Stimulated activated naive B cell treated with anti-CD40 and anti-IgM and Interleukin-4, amounts not matched to agents 10 μg/mL and 1 μg/mL and 100 μg/mL, for 72 hours (primary cell): ENCODE measurements at regions not wholly inside any gene's neighbourhood (a gene's known extent, or its start where the extent isn't known, plus 50 kb on each side); places are given as distances from the start of the nearest gene placed in this dataset.
"Not testable (repeated sequence)": the region's sequence is repeated elsewhere in the genome, so short reads cannot be mapped to it uniquely, and the experiment has no call there.

Experiments used
- ATAC-seq, 2 donors: fragments of 150-1000 bp; cut with Tn5 transposase; replicated peaks; 2 replicates each; pipeline ENCODE4 v1.10.0; 2021; ENCODE audit warnings: moderate library complexity in 1 of 2
- DNase-seq: peaks from one replicate; pipeline ENCODE4 v3.0.0; 2021
- H3K27ac Mint-ChIP-seq: one replicate; pipeline ENCODE4 v1.8.0; 2022; ENCODE audit warnings: mild to moderate bottlenecking, mixed read lengths
- H3K27me3 Mint-ChIP-seq, 2 donors: one replicate each; pipeline ENCODE4 v1.8.0; 2022; ENCODE audit warnings: mixed read lengths in 2 of 2
- H3K36me3 Mint-ChIP-seq, 2 donors: one replicate each; pipeline ENCODE4 v1.8.0; 2022; ENCODE audit warnings: mixed read lengths in 2 of 2, mild to moderate bottlenecking in 1 of 2
- H3K4me1 Mint-ChIP-seq, 2 donors: one replicate each; pipeline ENCODE4 v1.8.0; 2022; ENCODE audit warnings: mixed read lengths in 2 of 2, mild to moderate bottlenecking in 1 of 2
- H3K4me3 Mint-ChIP-seq, 2 donors: one replicate each; pipeline ENCODE4 v1.8.0; 2022; ENCODE audit warnings: mild to moderate bottlenecking in 2 of 2, mixed read lengths in 2 of 2, moderate library complexity in 1 of 2
- H3K9me3 Mint-ChIP-seq, 2 donors: one replicate each; pipeline ENCODE4 v1.8.0; 2022; ENCODE audit warnings: mixed read lengths in 2 of 2, mild to moderate bottlenecking in 1 of 2

DNA sequence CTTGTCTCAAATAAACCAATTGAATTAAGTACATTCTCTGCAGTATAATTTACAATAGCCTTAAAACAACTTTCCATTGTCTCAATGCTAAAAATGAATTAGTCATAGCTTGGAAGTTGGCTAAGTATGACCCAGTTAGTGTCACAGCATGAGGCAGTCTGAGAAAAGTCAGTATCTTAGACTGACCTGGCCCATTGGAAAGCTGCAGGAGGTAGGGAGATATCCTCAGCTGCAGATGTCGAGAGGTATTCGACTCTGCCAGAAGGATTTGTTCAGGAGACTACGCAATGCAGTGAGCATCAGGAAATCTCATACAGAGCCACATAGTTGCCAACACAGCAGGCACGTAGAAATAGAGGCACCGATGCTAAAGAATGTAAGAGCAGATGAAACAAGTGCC is 350.9 kb upstream of the NRSN1 start:
- Mint-ChIP-seq H3K9me3 (no peaks in the 10 kb centered on the region), H3K4me3 (no peak overlapping the region), H3K27me3 (no peaks in the 10 kb centered on the region), H3K27ac (no peak overlapping the region), H3K36me3 (no peaks in the 10 kb centered on the region), H3K4me1 (no peaks in the 10 kb centered on the region)
- ATAC-seq (no peak), DNase-seq (no peak)

DNA sequence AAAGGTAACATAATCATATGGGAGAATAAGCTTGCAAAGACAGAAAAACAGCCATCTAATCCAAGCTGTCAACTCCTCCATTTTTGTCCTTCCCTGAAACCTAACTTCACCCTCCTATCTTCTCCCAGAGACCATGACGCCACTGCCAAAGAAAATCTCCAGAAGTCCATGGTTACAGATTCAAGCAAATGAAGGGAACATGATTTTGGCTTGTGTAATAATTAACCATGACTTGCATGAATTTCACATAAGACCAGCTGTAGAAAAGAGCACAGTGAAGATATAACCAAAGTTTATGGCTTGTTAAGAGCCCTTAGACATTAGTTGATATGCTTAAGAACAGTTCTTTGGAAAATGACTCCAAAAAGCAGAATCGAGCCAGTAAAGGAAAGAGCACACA is 342.1 kb upstream of the NRSN1 start:
- no peaks in the 10 kb centered on the region for H3K9me3 Mint-ChIP-seq
- ATAC-seq, result no peak
- H3K27me3 Mint-ChIP-seq, result no peaks in the 10 kb centered on the region
- DNase-seq, result no peak
- no peak overlapping the region for H3K27ac Mint-ChIP-seq
- H3K36me3 Mint-ChIP-seq, result no peaks in the 10 kb centered on the region
- H3K4me1 Mint-ChIP-seq, result no peaks in the 10 kb centered on the region
- no peak overlapping the region for H3K4me3 Mint-ChIP-seq

DNA sequence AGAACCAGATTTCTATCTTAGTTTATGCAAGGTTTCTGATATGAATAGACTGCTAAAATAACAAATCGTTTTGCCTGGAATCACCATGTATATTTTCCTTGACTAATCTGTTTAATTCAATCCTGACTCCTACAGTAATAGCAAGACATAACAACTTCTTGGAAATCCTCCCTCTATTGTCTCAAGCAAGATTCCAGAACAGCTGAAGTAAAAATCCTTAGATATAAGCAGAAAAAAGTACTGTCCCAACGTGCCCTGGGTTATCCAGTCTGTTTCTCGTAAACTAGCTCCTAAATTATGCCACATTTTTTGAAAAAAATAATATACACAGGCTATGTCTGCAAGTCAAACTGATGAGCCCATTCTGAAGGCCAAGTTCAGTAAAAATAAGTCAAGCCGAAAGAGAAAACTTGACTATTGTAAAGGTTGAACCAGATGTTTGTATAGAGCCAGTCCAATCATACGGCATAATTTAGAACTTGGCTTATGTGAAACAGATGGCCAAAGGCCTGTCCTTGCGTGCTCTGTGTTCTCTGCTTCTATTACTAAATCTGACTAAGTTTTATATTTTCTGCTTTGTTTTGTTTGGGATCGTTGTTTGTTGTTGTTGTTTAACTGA is 341.6 kb upstream of the NRSN1 start:
- H3K27ac Mint-ChIP-seq, result no peak overlapping the region
- no peaks in the 10 kb centered on the region for H3K9me3 Mint-ChIP-seq
- H3K36me3 Mint-ChIP-seq, result no peaks in the 10 kb centered on the region
- H3K4me3 Mint-ChIP-seq, result no peak overlapping the region
- ATAC-seq (no peak), DNase-seq (no peak)
- H3K27me3 Mint-ChIP-seq, result no peaks in the 10 kb centered on the region
- H3K4me1 Mint-ChIP-seq, result no peaks in the 10 kb centered on the region

DNA sequence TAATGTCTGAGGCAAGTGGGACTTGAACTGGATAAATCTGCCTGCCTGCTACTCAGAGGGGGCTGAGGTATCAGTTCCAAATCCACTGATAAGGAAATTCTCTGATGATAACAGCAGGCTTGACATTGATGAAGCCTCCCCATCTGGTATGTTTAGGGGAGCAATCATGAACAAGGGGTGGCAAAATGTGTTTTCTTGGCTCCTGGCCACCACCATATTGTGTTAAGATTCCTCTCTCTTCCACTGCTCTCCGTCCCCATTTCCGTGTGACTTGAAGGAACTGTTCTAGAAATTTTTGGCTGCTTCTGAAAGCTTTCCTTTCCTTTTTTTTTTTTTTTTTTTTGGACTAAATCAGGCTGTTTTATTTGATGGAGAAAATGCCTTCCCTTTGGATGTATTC is 335.3 kb upstream of the NRSN1 start:
- no peaks in the 10 kb centered on the region for H3K36me3 Mint-ChIP-seq
- H3K4me1 Mint-ChIP-seq, result no peaks in the 10 kb centered on the region
- no peak overlapping the region for H3K4me3 Mint-ChIP-seq
- peaks cover 0 to 4% of the 10 kb centered on the region in 2 donors for H3K9me3 Mint-ChIP-seq
- DNase-seq (no peak), ATAC-seq (no peak)
- H3K27ac Mint-ChIP-seq, result no peak overlapping the region
- no peaks in the 10 kb centered on the region for H3K27me3 Mint-ChIP-seq

DNA sequence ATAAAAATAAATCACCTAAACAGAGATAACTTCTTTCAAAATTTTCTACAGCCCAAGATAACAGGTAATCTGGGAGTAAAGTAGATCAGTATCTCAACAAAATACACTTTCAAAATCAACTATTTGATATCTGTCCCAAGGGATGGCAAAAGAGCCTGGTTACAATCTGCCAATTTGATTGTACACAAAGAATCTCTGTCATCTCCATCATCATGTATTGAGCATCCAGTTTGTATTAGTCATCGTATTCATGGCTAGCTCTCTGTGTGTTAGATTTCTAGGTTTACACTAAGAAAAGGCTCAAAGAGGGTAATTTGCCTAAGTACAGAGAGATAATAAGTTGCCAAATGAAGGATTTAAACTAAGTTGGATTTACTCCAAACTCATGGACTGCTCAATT is 329.0 kb upstream of the NRSN1 start:
- H3K9me3 Mint-ChIP-seq, result peaks cover 2 to 4% of the 10 kb centered on the region in 2 donors
- no peaks in the 10 kb centered on the region for H3K36me3 Mint-ChIP-seq
- no peaks in the 10 kb centered on the region for H3K27me3 Mint-ChIP-seq
- H3K27ac Mint-ChIP-seq, result no peak overlapping the region
- H3K4me3 Mint-ChIP-seq, result no peak overlapping the region
- no peak for ATAC-seq
- no peaks in the 10 kb centered on the region for H3K4me1 Mint-ChIP-seq
- DNase-seq, result no peak

DNA sequence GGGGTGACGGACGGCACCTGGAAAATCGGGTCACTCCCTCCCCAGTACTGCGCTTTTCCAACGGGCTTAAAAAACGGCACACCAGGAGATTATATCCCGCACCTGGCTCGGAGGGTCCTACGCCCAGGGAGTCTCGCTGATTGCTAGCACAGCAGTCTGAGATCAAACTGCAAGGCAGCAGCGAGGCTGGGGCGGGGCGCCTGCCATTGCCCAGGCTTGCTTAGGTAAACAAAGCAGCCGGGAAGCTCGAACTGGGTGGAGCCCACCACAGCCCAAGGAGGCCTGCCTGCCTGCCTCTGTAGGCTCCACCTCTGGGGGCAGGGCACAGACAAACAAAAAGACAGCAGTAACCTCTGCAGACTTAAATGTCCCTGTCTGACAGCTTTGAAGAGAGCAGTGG is 321.7 kb upstream of the NRSN1 start:
- not testable (repeated sequence) for H3K4me1 Mint-ChIP-seq, H3K27ac Mint-ChIP-seq, ATAC-seq, H3K9me3 Mint-ChIP-seq, H3K36me3 Mint-ChIP-seq, H3K27me3 Mint-ChIP-seq, H3K4me3 Mint-ChIP-seq, DNase-seq

DNA sequence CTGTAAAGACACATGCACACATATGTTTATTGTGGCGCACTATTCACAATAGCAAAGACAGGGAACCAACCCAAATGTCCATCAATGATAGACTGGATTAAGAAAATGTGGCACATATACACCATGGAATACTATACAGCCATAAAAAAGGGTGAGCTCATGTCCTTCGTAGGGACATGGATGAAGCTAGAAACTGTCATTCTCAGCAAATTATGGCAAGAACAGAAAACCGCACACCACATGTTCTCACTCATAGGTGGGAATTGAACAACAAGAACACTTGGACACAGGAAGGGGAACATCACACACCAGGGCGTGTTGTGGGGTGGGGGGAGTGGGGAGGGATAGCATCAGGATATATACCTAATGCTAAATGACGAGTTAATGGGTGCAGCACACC is 304.9 kb upstream of the NRSN1 start:
- not testable (repeated sequence) for DNase-seq, H3K36me3 Mint-ChIP-seq, ATAC-seq, H3K4me1 Mint-ChIP-seq, H3K27ac Mint-ChIP-seq, H3K27me3 Mint-ChIP-seq, H3K4me3 Mint-ChIP-seq
- peaks cover 12 to 13% of the 10 kb centered on the region in 2 donors for H3K9me3 Mint-ChIP-seq

DNA sequence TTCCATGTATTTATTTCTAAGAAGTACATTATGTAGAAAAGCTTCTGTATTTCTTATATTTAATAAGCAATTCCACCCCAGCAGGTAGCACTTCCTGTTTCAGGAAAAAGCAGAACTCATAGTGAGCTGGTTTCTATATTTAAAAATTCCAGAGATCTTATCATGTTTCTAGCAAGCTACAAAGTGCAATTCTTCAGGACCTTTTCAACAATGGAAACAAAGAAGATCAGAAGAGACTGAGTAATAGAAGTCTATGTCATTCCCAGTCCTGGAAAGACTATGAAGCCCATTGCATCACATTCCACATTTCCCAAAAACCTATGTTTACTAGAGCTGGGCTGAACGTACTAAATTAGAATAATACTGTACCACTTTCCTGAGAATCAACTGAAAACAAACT is 302.6 kb upstream of the NRSN1 start:
- Mint-ChIP-seq H3K4me1 (no peaks in the 10 kb centered on the region), H3K4me3 (no peak overlapping the region), H3K27ac (no peak overlapping the region), H3K9me3 (peaks cover 10% of the 10 kb centered on the region in 2 donors), H3K27me3 (no peaks in the 10 kb centered on the region), H3K36me3 (no peaks in the 10 kb centered on the region)
- ATAC-seq (no peak), DNase-seq (no peak)

DNA sequence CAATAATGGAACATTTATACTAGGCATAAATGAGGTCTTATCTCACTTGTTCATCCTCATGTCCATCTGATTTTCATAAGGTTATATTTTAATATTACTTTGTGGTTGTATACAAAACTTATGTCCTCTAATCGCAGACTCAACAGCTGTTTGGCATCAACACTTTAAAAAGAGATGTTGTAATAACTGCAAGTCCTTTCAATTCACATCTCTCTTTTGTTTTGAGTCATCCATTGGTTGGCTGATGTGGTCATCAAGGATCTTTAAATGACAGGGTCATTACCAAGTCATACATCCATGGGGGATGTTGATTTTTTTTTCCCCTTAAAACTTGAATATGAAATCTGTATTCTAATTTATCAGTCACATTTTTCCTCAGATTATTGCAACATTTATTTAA is 299.4 kb upstream of the NRSN1 start:
- H3K36me3 Mint-ChIP-seq, result no peaks in the 10 kb centered on the region
- H3K9me3 Mint-ChIP-seq, result peaks cover 5% of the 10 kb centered on the region in 2 donors

DNA sequence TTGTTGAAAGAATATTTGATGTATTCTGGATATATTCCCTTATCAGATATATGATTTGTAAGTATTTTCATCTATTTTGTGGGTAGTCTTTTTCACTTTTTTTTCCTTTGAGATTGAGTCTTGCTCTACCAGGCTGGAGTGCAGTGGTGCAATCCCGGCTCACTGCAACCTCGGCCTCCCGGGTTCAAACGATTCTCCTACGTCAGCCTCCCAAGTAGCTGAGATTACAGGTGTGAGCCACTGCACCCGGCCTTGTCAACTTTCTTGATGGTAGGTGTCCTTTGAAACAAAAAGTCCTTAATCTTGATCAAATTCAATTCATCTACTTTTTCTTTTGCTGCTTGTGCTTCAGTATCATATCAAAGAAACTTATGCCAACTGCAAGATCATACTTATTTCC is 297.2 kb upstream of the NRSN1 start:
- H3K27ac Mint-ChIP-seq, result no peak overlapping the region
- ATAC-seq (no peak), DNase-seq (no peak)
- H3K4me1 Mint-ChIP-seq, result no peaks in the 10 kb centered on the region
- H3K27me3 Mint-ChIP-seq, result no peaks in the 10 kb centered on the region
- no peak overlapping the region for H3K4me3 Mint-ChIP-seq
- no peaks in the 10 kb centered on the region for H3K36me3 Mint-ChIP-seq
- H3K9me3 Mint-ChIP-seq, result peaks cover 5 to 10% of the 10 kb centered on the region in 2 donors

More for the DNA sequence above, 299.4 kb upstream of the NRSN1 start:
- no peak overlapping the region for H3K4me3 Mint-ChIP-seq
- H3K27me3 Mint-ChIP-seq, result no peaks in the 10 kb centered on the region
- ATAC-seq (no peak), DNase-seq (no peak)
- H3K27ac Mint-ChIP-seq, result no peak overlapping the region
- no peaks in the 10 kb centered on the region for H3K4me1 Mint-ChIP-seq

DNA sequence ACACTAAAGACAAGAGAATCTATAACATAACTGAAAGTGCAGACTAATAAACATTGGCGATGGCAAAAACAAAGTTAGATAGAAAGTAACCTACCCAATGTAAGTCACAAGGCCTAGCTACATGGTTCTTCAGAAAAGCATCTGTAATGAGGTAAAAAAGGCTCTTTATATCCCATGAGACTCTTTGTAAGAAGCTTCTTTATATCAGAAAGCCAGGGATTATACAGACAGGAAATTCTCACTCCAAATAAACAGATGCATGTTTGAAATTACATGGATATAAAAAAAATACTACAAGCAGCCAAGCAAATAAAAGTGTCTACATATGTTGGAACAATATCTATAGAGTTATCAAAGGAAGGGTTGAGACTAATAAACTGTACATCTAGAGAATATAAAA is 284.9 kb upstream of the NRSN1 start:
- no peaks in the 10 kb centered on the region for H3K4me1 Mint-ChIP-seq
- no peak overlapping the region for H3K27ac Mint-ChIP-seq
- no peaks in the 10 kb centered on the region for H3K9me3 Mint-ChIP-seq
- H3K4me3 Mint-ChIP-seq, result no peak overlapping the region
- no peaks in the 10 kb centered on the region for H3K27me3 Mint-ChIP-seq
- no peaks in the 10 kb centered on the region for H3K36me3 Mint-ChIP-seq
- DNase-seq, result no peak
- ATAC-seq, result no peak

DNA sequence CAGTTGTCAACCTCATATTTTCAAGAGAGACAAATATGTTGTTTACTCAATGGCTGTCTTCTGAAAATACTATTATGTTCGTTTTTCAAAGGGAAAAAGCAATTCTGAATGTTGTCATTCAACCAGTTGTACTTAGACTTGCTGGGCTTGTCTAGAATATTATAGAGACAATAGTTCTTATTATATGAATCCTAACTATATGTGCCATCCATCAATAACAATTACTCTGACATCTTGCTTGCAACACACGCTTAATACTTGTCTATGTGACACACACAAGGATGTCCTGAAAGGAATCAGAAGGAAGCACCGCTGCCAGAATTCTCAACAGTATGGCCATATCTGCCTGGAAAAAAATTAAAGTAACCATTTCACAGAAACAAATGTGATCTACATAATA is 283.3 kb upstream of the NRSN1 start:
- no peaks in the 10 kb centered on the region for H3K4me1 Mint-ChIP-seq

DNA sequence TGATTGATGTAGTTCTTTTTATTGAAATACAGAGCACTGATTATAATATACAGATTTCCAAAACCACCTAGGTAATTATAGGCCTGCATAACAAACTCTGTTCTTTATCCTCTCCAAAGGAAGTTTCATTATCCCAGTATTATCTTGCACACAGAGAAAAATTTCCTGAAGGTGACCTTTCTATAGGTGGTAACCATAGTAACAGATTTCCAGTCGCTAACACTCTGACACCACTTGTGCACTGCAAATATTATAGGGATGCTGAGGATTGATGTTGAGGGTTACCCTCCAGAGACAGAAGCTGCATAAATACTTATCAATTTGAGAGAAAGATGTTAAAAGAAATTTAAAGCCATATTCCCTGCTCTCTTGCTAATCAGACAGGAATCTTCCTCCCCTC is 274.5 kb upstream of the NRSN1 start:
- H3K27me3 Mint-ChIP-seq, result no peaks in the 10 kb centered on the region
- no peaks in the 10 kb centered on the region for H3K36me3 Mint-ChIP-seq
- H3K4me3 Mint-ChIP-seq, result no peak overlapping the region
- no peak overlapping the region for H3K27ac Mint-ChIP-seq
- no peak for DNase-seq
- ATAC-seq, result no peak
- H3K4me1 Mint-ChIP-seq, result no peaks in the 10 kb centered on the region
- peaks cover 0 to 5% of the 10 kb centered on the region in 2 donors for H3K9me3 Mint-ChIP-seq

More for the DNA sequence above, 283.3 kb upstream of the NRSN1 start:
- H3K27ac Mint-ChIP-seq, result no peak overlapping the region
- H3K36me3 Mint-ChIP-seq, result no peaks in the 10 kb centered on the region
- H3K9me3 Mint-ChIP-seq, result peaks cover 0 to 2% of the 10 kb centered on the region in 2 donors
- no peaks in the 10 kb centered on the region for H3K27me3 Mint-ChIP-seq
- ATAC-seq (no peak), DNase-seq (no peak)
- H3K4me3 Mint-ChIP-seq, result no peak overlapping the region

DNA sequence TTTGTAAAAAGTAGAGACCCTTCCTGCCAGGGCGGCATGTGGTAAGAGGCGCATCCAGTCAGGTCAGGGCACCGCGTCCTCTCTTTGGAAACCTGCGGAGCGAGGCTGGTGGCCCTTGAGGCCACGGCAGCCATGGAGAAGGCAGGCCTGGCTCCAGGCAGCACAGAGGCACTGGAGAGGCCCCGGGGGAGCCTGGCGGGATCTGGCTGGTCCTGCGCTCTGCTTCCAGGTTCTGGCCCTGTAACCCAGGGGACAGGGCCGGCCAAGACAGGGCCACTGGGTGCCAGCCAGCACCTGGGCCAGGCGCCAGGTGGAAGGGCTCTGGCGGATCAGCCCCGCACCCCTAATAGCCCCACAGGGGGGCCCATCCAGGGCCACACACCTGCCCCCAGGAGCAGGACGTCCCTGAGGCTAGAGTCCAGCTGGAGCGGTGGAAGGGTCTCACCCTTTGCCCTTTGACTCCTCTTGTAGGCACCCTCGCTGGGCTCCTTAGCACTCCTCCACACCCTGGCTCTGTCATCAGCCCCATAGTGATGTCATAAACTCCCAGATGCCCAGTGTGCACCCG is 272.4 kb upstream of the NRSN1 start:
- not testable (repeated sequence) for H3K27me3 Mint-ChIP-seq, DNase-seq, ATAC-seq, H3K27ac Mint-ChIP-seq, H3K4me3 Mint-ChIP-seq, H3K36me3 Mint-ChIP-seq, H3K4me1 Mint-ChIP-seq
- peaks cover 4 to 11% of the 10 kb centered on the region in 2 donors for H3K9me3 Mint-ChIP-seq

DNA sequence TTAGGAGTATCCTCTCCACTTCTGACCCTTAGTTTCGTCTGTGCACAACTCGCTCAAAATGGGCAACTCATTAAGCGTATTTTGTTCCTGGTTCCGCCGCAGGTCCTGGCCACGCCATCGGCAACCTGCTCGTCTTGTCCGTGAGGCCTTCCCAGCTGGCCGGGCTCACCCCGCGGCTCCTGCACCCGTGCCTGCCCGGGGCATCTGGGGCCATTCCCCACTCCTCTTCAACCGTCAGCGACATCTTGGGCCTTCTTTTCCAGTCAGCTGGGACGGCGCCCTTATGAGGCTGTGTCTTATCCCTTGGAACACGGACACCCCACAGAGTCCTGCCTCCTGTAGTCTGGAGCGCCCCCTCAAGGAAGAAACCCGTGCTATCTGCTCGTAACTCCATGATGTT is 271.9 kb upstream of the NRSN1 start:
- not testable (repeated sequence) for H3K4me1 Mint-ChIP-seq, H3K36me3 Mint-ChIP-seq, DNase-seq, H3K27me3 Mint-ChIP-seq, H3K27ac Mint-ChIP-seq, H3K4me3 Mint-ChIP-seq, ATAC-seq
- peaks cover 4 to 11% of the 10 kb centered on the region in 2 donors for H3K9me3 Mint-ChIP-seq
